Upper lobe of left lung (tissue), 4 donors: ENCODE measurements at regions not wholly inside any gene's neighbourhood (a gene's known extent, or its start where the extent isn't known, plus 50 kb on each side); places are given as distances from the start of the nearest gene placed in this dataset.

Experiments
- CTCF ChIP-seq, 6 experiments: fragments of 450-650 bp in 4 of 6; fragments of 200-600 bp in 2 of 6; sonication (generic) in 2 of 6; IDR thresholded peaks; one replicate each; pipeline ENCODE4 v1.5.1; 2016 to 2019; ENCODE audit warnings: antibody characterized with exemption in 6 of 6
- EP300 ChIP-seq, 4 donors: sonication (generic); formaldehyde crosslinking; IDR thresholded peaks; one replicate each; pipeline ENCODE4 v1.5.1; 2017; ENCODE audit warnings: antibody characterized with exemption in 4 of 4, control low read depth in 2 of 4
- POLR2A ChIP-seq, 4 donors: fragments of 450-650 bp; IDR thresholded peaks; one replicate each; pipeline ENCODE4 v1.5.1; 2016 to 2017; ENCODE audit warnings: antibody characterized with exemption in 4 of 4, mild to moderate bottlenecking in 2 of 4
- POLR2AphosphoS5 ChIP-seq, 2 donors: sonication (generic); formaldehyde crosslinking; IDR thresholded peaks; one replicate each; pipeline ENCODE4 v1.5.1; 2017; ENCODE audit warnings: antibody characterized with exemption in 2 of 2

GRCh38 chr5:28766565-28767158 lies 1728.3 kb upstream of the CDH9 start:
- peak in 3 of 6 experiments; percentile 12 to 36 (median 21) for TF ChIP-seq CTCF (IDR thresholded peaks at IDR 0.05)
- no peak for TF ChIP-seq POLR2A (IDR thresholded peaks at IDR 0.05)
- TF ChIP-seq POLR2AphosphoS5 (IDR thresholded peaks at IDR 0.05): no peak
- no peak for TF ChIP-seq EP300 (IDR thresholded peaks at IDR 0.05)
